WERI-Rb-1 (cell line): ENCODE measurements at regions not wholly inside any gene's neighbourhood (a gene's known extent, or its start where the extent isn't known, plus 50 kb on each side); places are given as distances from the start of the nearest gene placed in this dataset.
A peak's percentile ranks its signal among the peaks of the same experiment; 100 is the strongest.

Source experiments
- DNase-seq: peaks from one replicate; pipeline ENCODE4 v3.0.0-alpha.2; 2020
- H3K27ac ChIP-seq: fragments of 250-450 bp; sonication (Bioruptor Pico); 2 replicates; pipeline ENCODE4 v1.5.1; 2020; ENCODE audit warnings: mild to moderate bottlenecking, moderate library complexity
- H3K27me3 ChIP-seq: fragments of 250-450 bp; sonication (Bioruptor Pico); 2 replicates; pipeline ENCODE4 v1.5.1; 2021; ENCODE audit warnings: mild to moderate bottlenecking, low read depth, moderate library complexity; ENCODE audit not compliant: insufficient read depth, severe bottlenecking
- H3K36me3 ChIP-seq: fragments of 250-450 bp; sonication (Bioruptor Pico); 2 replicates; pipeline ENCODE4 v1.5.1; 2020; ENCODE audit warnings: mild to moderate bottlenecking, moderate library complexity
- H3K4me3 ChIP-seq: 2 replicates; pipeline ENCODE4 v1.5.1; 2011; ENCODE audit warnings: low read depth, mild to moderate bottlenecking, control low read depth, low read length
- H3K9me3 ChIP-seq: fragments of 250-450 bp; sonication (Bioruptor Pico); 2 replicates; pipeline ENCODE4 v1.5.1; 2021; ENCODE audit warnings: mild to moderate bottlenecking, moderate library complexity; ENCODE audit not compliant: severe bottlenecking
- CTCF ChIP-seq: IDR thresholded peaks from 2 replicates; pipeline ENCODE4 v1.5.1; 2011; ENCODE audit warnings: low read depth, mild to moderate bottlenecking, control low read depth, inconsistent platforms, low read length

GRCh38 chr1:239993366-239993765 lies 98.3 kb upstream of the FMN2 start:
- Histone ChIP-seq H3K27ac (peak overlapping the region; percentile 95), H3K27me3 (no peaks in the 10 kb centered on the region), H3K9me3 (peaks cover 4% of the 10 kb centered on the region), H3K36me3 (no peaks in the 10 kb centered on the region), H3K4me3 (peak overlapping the region; percentile 35)
- peak; percentile 77 for DNase-seq
- no peak for TF ChIP-seq CTCF

GRCh38 chr1:239995281-239995680 lies 96.4 kb upstream of the FMN2 start:
- peaks cover 4% of the 10 kb centered on the region for H3K9me3 ChIP-seq
- TF ChIP-seq CTCF: no peak

GRCh38 chr1:239997160-239997514 lies 94.5 kb upstream of the FMN2 start:
- DNase-seq: no peak
- TF ChIP-seq CTCF: no peak
- no peaks in the 10 kb centered on the region for H3K36me3 ChIP-seq
- peak overlapping the region; percentile 63 for H3K27ac ChIP-seq
- H3K4me3 ChIP-seq: peak overlapping the region; percentile 55
- no peaks in the 10 kb centered on the region for H3K27me3 ChIP-seq
- H3K9me3 ChIP-seq: no peaks in the 10 kb centered on the region

More at GRCh38 chr1:239995281-239995680, 96.4 kb upstream of the FMN2 start:
- H3K27me3 ChIP-seq: no peaks in the 10 kb centered on the region
- H3K36me3 ChIP-seq: no peaks in the 10 kb centered on the region
- peak overlapping the region; percentile 5; the same call in 1 of the 2 replicates for H3K4me3 ChIP-seq
- peak overlapping the region; percentile 95 for H3K27ac ChIP-seq
- DNase-seq: peak; percentile 93

GRCh38 chr1:239997515-239998311 lies 94.0 kb upstream of the FMN2 start:
- TF ChIP-seq CTCF: peak; percentile 37
- H3K27me3 ChIP-seq: no peaks in the 10 kb centered on the region
- H3K4me3 ChIP-seq: peak overlapping the region; percentile 55
- no peaks in the 10 kb centered on the region for H3K36me3 ChIP-seq
- H3K9me3 ChIP-seq: no peaks in the 10 kb centered on the region
- H3K27ac ChIP-seq: peak overlapping the region; percentile 63
- peak; percentile 86 for DNase-seq

- no peak for DNase-seq
- no peaks in the 10 kb centered on the region for H3K27me3 ChIP-seq
- H3K9me3 ChIP-seq: peaks cover under 1% of the 10 kb centered on the region
- peak overlapping the region; percentile 55 for H3K4me3 ChIP-seq
- TF ChIP-seq CTCF: no peak
- no peaks in the 10 kb centered on the region for H3K36me3 ChIP-seq
- peak overlapping the region; percentile 63 for H3K27ac ChIP-seq
Observed at GRCh38 chr1:239998312-239998649, 93.4 kb upstream of the FMN2 start.

- H3K4me3 ChIP-seq: peak overlapping the region; percentile 55
- no peak for DNase-seq
- no peaks in the 10 kb centered on the region for H3K27me3 ChIP-seq
Observed at GRCh38 chr1:239999170-239999569, 92.5 kb upstream of the FMN2 start.

More at GRCh38 chr1:239999170-239999569, 92.5 kb upstream of the FMN2 start:
- no peaks in the 10 kb centered on the region for H3K36me3 ChIP-seq
- peaks cover 6% of the 10 kb centered on the region for H3K9me3 ChIP-seq
- no peak for TF ChIP-seq CTCF
- peak overlapping the region; percentile 63 for H3K27ac ChIP-seq
